HG02642 (cell line): ENCODE measurements at regions not wholly inside any gene's neighbourhood (a gene's known extent, or its start where the extent isn't known, plus 50 kb on each side); places are given as distances from the start of the nearest gene placed in this dataset.
"Not testable (repeated sequence)": the region's sequence is repeated elsewhere in the genome, so short reads cannot be mapped to it uniquely, and the experiment has no call there.

ENCODE experiments used
- ATAC-seq: cut with Tn5 transposase; IDR thresholded peaks from one replicate; pipeline ENCODE4 v1.9.1; 2021; ENCODE audit warnings: mild to moderate bottlenecking; ENCODE audit not compliant: unreplicated experiment, poor library complexity

DNA sequence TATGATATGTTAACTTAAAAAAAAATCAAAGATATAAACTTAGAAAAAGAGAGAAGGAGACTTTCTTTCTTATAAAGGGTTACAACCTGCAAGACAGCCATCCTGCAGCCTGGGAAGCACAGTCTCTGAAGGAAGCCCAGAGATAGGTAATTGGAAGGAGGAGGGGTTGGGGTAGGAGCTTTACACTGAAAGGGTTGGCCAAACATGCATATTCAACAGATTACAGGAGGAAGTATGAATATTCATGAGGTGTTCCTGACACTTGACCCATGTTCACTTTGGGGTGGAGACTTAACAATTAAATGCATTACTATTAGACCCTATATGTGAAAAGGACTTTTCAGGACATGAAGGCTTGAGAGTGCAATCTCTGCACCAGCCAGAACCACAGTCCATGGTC is 71.7 kb upstream of the CDH2 start:
- ATAC-seq = no peak

DNA sequence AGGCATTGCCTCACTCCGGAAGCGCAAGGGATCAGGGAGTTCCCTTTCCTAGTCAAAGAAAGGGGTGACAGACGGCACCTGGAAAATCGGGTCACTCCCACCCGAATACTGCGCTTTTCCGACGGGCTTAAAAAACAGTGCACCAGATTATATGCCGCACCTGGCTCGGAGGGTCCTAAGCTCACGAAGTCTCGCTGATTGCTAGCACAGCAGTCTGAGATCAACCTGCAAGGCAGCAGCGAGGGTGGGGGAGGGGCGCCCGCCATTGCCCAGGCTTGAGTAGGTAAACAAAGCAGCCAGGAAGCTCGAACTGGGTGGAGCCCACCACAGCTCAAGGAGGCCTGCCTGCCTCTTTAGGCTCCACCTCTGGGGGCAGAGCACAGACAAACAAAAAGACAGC is 63.7 kb upstream of the CDH2 start:
- ATAC-seq = not testable (repeated sequence)

DNA sequence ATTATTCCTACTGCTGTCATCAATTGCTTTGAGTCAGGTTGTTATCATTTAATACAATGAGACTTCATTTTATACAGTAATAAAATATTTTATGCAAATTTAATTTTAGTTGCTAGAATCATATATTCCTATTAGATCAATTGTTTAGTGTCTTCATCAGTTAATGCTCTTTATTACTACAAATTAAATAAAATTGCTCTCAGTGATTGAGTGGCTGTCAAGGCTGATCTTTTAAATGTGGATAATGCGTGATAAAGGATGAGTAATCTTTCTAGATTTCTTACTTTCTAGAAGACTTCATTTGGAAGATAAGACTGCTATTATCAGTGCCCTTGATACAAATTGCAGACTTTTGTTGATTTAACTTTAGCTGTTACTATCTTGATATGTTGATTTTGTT is 59.6 kb upstream of the CDH2 start:
- no peak for ATAC-seq
